Karpas-422 (cell line): ENCODE measurements at regions not wholly inside any gene's neighbourhood (a gene's known extent, or its start where the extent isn't known, plus 50 kb on each side); places are given as distances from the start of the nearest gene placed in this dataset.

Experiments
- DNase-seq: peaks from one replicate; pipeline ENCODE4 v3.0.0-alpha.2; 2015
- H2AFZ ChIP-seq: fragments of 200-600 bp; sonication (generic); 2 replicates; pipeline ENCODE4 v1.6.1; 2014; ENCODE audit warnings: antibody characterized with exemption, low read length, mixed read lengths
- H3K27ac ChIP-seq: fragments of 200-600 bp; sonication (generic); 2 replicates; pipeline ENCODE4 v1.5.1; 2014; ENCODE audit warnings: mild to moderate bottlenecking, low read length, moderate library complexity
- H3K27me3 ChIP-seq: fragments of 200-600 bp; sonication (generic); 2 replicates; pipeline ENCODE4 v1.6.1; 2014; ENCODE audit warnings: low read length, mixed read lengths
- H3K36me3 ChIP-seq: fragments of 200-600 bp; sonication (generic); 2 replicates; pipeline ENCODE4 v1.6.1; 2014; ENCODE audit warnings: low read length, mixed read lengths; ENCODE audit not compliant: insufficient read depth
- H3K4me1 ChIP-seq: fragments of 200-600 bp; sonication (generic); 2 replicates; pipeline ENCODE4 v1.6.1; 2014; ENCODE audit warnings: mild to moderate bottlenecking, low read length, mixed read lengths
- H3K4me2 ChIP-seq: fragments of 200-600 bp; sonication (generic); 2 replicates; pipeline ENCODE4 v1.6.1; 2014; ENCODE audit warnings: low read length, low read depth, mild to moderate bottlenecking; ENCODE audit not compliant: poor library complexity, severe bottlenecking
- H3K4me3 ChIP-seq: fragments of 200-600 bp; sonication (generic); 2 replicates; pipeline ENCODE4 v1.5.1; 2014; ENCODE audit warnings: mild to moderate bottlenecking, antibody characterized with exemption, low read length, mixed read lengths
- H3K79me2 ChIP-seq: fragments of 200-600 bp; sonication (generic); 2 replicates; pipeline ENCODE4 v1.6.1; 2014; ENCODE audit warnings: mild to moderate bottlenecking, low read length, mixed read lengths
- H3K9ac ChIP-seq: fragments of 200-600 bp; sonication (generic); 2 replicates; pipeline ENCODE4 v1.6.0; 2014; ENCODE audit warnings: low read length
- H3K9me2 ChIP-seq: fragments of 200-600 bp; sonication (generic), shearing (Covaris generic); replicated peaks from 2 replicates; pipeline ENCODE4 v1.6.0; 2014; ENCODE audit warnings: mild to moderate bottlenecking, low read length, moderate library complexity; ENCODE audit not compliant: insufficient read depth
- H3K9me3 ChIP-seq: fragments of 300-700, 200-600 bp; sonication (generic); 2 replicates; pipeline ENCODE4 v1.6.1; 2014; ENCODE audit warnings: low read length, mixed read lengths
- H4K20me1 ChIP-seq: fragments of 200-600 bp; sonication (generic); 2 replicates; pipeline ENCODE4 v1.6.1; 2014; ENCODE audit warnings: mild to moderate bottlenecking, antibody characterized with exemption, low read length, low read depth; ENCODE audit not compliant: insufficient read depth

DNA sequence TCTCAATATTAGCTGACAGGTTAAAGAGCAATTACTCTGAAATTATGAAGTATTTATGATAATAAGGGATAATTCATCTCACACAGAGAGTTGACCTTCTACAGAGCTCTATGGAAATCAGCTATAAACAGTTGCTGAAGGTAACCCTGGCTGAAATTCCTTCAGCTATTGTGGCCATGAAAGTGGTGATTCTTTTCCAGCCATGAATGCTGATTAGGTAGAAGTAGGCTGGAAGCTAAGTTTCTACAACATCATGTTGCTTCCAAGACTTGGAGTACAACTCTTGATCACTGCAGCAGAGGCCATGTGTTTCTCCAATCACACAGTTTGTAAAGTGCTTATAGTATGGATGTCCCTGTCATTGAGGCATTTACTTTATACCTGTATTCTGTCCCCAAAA is 2128.9 kb downstream of the MRPL39 start:
- Histone ChIP-seq H2AFZ (no peak overlapping the region), H3K79me2 (no peaks in the 10 kb centered on the region), H3K9me2 (no peaks in the 10 kb centered on the region), H3K36me3 (no peaks in the 10 kb centered on the region), H3K4me1 (no peaks in the 10 kb centered on the region), H3K27me3 (no peaks in the 10 kb centered on the region), H3K9me3 (peaks cover 32% of the 10 kb centered on the region), H4K20me1 (no peaks in the 10 kb centered on the region), H3K9ac (no peak overlapping the region), H3K4me2 (no peak overlapping the region), H3K27ac (no peak overlapping the region), H3K4me3 (no peak overlapping the region)
- DNase-seq, result no peak

DNA sequence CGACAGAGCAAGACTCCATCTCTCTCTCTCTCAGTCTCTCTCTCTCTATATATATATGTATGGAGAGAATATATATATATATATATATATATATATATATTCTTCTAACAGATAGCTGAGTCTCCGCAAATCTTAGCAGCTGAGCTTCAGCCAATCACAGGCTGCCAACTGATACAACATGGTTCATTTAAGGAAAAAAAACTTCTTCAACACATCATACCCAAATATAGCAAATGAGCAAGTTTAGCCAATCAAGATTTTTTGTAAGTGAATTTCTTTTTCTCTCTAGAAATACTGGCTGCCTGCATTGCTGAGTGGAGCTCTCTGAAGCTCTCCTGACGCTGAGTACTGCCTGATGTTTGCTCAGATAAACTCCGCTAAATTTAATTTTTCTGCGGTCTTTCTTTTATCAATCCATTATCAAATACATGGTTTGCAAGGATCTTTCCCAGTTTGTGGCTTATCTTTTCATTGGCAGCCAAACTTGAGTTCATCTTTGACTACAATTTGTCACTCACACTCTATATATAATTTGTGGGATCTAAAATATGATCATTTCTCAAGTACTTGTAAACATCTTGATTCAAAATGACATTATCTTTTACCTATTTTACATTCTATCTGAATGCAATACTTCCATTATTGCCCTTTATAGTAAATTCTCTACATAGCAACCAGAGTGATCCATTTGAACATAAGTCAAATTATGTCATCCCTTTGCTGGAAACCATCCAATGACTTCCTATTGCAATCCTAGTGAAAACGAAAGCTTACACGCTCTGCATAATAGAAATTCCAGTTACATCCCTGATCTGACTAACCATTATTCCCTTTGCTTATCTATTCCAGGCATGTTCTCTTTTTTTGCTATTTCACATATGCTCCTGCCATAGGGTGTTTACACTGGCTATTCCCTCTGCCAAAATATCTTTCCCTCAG is 2131.7 kb downstream of the MRPL39 start:
- H3K4me1 ChIP-seq, result no peaks in the 10 kb centered on the region

GRCh38 chr21:23471877-23472276 is 2135.4 kb downstream of the MRPL39 start:
- Histone ChIP-seq H2AFZ (no peak overlapping the region), H3K4me1 (no peaks in the 10 kb centered on the region), H3K27ac (no peak overlapping the region), H3K79me2 (no peaks in the 10 kb centered on the region), H3K36me3 (no peaks in the 10 kb centered on the region), H3K9me3 (peaks cover 39% of the 10 kb centered on the region), H3K4me3 (no peak overlapping the region), H3K4me2 (no peak overlapping the region), H3K9ac (no peak overlapping the region), H3K27me3 (no peaks in the 10 kb centered on the region), H4K20me1 (no peaks in the 10 kb centered on the region), H3K9me2 (no peaks in the 10 kb centered on the region)
- DNase-seq, result peak; percentile 10

More for the DNA sequence above, 2131.7 kb downstream of the MRPL39 start:
- no peaks in the 10 kb centered on the region for H3K9me2 ChIP-seq
- H3K9me3 ChIP-seq, result peaks cover 36% of the 10 kb centered on the region
- H3K36me3 ChIP-seq, result no peaks in the 10 kb centered on the region
- no peak overlapping the region for H3K27ac ChIP-seq
- no peaks in the 10 kb centered on the region for H4K20me1 ChIP-seq
- no peak overlapping the region for H3K4me3 ChIP-seq
- H2AFZ ChIP-seq, result no peak overlapping the region
- no peaks in the 10 kb centered on the region for H3K27me3 ChIP-seq
- DNase-seq, result no peak
- no peak overlapping the region for H3K4me2 ChIP-seq
- H3K9ac ChIP-seq, result no peak overlapping the region
- no peaks in the 10 kb centered on the region for H3K79me2 ChIP-seq

- no peak overlapping the region for H3K9ac ChIP-seq
- no peaks in the 10 kb centered on the region for H3K4me1 ChIP-seq
- peaks cover 30% of the 10 kb centered on the region for H3K9me3 ChIP-seq
- H4K20me1 ChIP-seq, result no peaks in the 10 kb centered on the region
- H3K36me3 ChIP-seq, result no peaks in the 10 kb centered on the region
- DNase-seq, result peak; percentile 9
- no peak overlapping the region for H2AFZ ChIP-seq
- H3K9me2 ChIP-seq, result no peaks in the 10 kb centered on the region
- no peak overlapping the region for H3K4me2 ChIP-seq
- no peaks in the 10 kb centered on the region for H3K79me2 ChIP-seq
- H3K27me3 ChIP-seq, result no peaks in the 10 kb centered on the region
- H3K4me3 ChIP-seq, result no peak overlapping the region
- H3K27ac ChIP-seq, result no peak overlapping the region
Observed at GRCh38 chr21:23463365-23463764, 2143.9 kb downstream of the MRPL39 start.

- no peak overlapping the region for H3K27ac ChIP-seq
- H3K4me2 ChIP-seq, result no peak overlapping the region
- DNase-seq, result no peak
Observed at GRCh38 chr21:23455676-23456075, 2151.6 kb downstream of the MRPL39 start.

DNA sequence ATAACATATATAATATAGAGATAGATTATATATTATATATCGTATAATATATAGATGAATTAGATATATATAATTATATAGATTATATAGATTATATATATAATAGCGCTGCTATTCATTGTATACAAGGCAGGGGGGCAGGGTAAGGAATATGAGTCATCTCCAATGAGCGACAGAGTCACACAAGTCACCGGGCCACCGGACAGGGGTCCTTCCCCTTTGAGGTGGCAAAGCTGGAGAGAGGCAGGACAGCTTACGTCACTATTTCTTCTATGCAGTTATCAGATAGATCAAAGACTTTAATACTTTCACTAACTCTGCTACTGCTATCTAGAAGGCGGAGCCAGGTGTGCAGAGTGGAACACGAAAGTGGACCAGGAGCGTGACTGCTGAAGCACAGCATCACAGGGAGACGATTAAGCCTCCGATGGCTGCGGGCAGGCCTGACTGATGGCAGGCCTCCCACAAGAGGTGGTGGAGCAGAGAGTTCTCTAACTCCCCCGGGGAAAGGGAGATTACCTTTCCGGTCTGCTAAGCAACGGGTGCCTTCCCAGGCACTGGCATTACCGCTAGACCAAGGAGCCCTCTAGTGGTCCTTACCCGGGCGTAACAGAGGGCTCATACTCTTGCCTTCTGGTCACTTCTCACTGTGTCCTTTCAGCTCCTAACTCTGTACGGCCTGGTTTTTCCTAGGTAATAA is 2154.7 kb downstream of the MRPL39 start:
- Histone ChIP-seq H2AFZ (no peak overlapping the region), H3K9me3 (peaks cover 31% of the 10 kb centered on the region), H3K79me2 (no peaks in the 10 kb centered on the region), H3K4me3 (no peak overlapping the region), H3K4me1 (no peaks in the 10 kb centered on the region), H4K20me1 (no peaks in the 10 kb centered on the region), H3K27me3 (no peaks in the 10 kb centered on the region), H3K9ac (no peak overlapping the region), H3K9me2 (no peaks in the 10 kb centered on the region), H3K36me3 (no peaks in the 10 kb centered on the region), H3K27ac (no peak overlapping the region), H3K4me2 (no peak overlapping the region)
- no peak for DNase-seq

More at GRCh38 chr21:23455676-23456075, 2151.6 kb downstream of the MRPL39 start:
- Histone ChIP-seq H4K20me1 (no peaks in the 10 kb centered on the region), H3K9me3 (peaks cover 26% of the 10 kb centered on the region), H3K27me3 (no peaks in the 10 kb centered on the region), H3K9me2 (no peaks in the 10 kb centered on the region), H3K79me2 (no peaks in the 10 kb centered on the region), H2AFZ (no peak overlapping the region), H3K4me1 (no peaks in the 10 kb centered on the region), H3K4me3 (no peak overlapping the region), H3K36me3 (no peaks in the 10 kb centered on the region), H3K9ac (no peak overlapping the region)

DNA sequence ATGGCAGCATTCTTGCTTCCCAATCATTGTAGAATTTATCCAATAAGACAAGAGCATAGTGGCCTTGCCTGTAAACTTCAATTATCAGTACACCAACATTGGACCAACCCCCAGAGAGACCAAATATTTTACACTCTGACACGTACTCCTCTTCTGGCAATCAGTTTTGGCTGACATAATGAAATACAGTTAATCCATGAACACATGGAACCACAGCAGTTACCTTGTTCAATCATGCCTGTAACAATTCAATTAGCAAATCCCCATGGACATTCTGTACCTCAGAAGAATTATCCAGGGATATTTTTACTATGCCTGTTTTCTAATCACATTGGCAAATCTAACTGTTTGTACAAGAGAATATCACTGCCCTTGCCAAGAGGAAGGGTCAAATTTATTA is 2162.0 kb downstream of the MRPL39 start:
- Histone ChIP-seq H3K27me3 (no peaks in the 10 kb centered on the region), H3K79me2 (no peaks in the 10 kb centered on the region), H3K27ac (no peak overlapping the region), H3K36me3 (no peaks in the 10 kb centered on the region), H3K9me3 (peaks cover 29% of the 10 kb centered on the region), H3K4me1 (no peaks in the 10 kb centered on the region), H2AFZ (no peak overlapping the region), H3K4me2 (no peak overlapping the region), H3K4me3 (no peak overlapping the region), H3K9me2 (no peaks in the 10 kb centered on the region), H4K20me1 (no peaks in the 10 kb centered on the region), H3K9ac (no peak overlapping the region)
- DNase-seq, result no peak

DNA sequence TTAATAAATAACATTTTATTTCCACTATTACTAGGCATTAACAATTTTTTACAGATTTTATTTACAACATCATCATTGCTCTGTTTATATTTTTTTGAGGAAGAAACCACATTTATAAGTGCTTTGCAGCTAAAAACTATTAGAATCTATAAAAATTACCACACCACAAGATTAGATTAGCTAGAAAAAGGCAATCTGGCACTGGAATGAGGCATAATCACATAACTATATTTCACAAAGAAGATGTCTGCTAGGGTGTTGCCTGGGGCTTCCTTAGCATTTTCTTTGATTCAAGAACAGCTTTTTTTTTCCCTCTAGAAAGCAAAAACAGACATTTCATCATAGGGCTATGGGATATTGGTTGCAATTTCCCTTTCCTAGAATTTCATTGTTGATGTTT is 2169.2 kb downstream of the MRPL39 start:
- Histone ChIP-seq H3K9ac (no peak overlapping the region), H3K4me1 (no peaks in the 10 kb centered on the region), H3K9me3 (peaks cover 23% of the 10 kb centered on the region), H3K79me2 (no peaks in the 10 kb centered on the region), H3K4me2 (no peak overlapping the region), H3K9me2 (no peaks in the 10 kb centered on the region), H2AFZ (no peak overlapping the region), H3K27me3 (no peaks in the 10 kb centered on the region), H3K27ac (no peak overlapping the region), H3K4me3 (no peak overlapping the region), H4K20me1 (no peaks in the 10 kb centered on the region), H3K36me3 (no peaks in the 10 kb centered on the region)
- DNase-seq, result no peak
